SK-N-MC (cell line): ENCODE measurements at regions not wholly inside any gene's neighbourhood (a gene's known extent, or its start where the extent isn't known, plus 50 kb on each side); places are given as distances from the start of the nearest gene placed in this dataset.

Source experiments
- DNase-seq: peaks from one replicate; pipeline ENCODE4 v3.0.0-alpha.2; 2011; ENCODE audit warnings: low read depth, low spot score
- H3K27ac ChIP-seq: fragments of 200-600 bp; sonication (generic); 2 replicates; pipeline ENCODE4 v1.5.1; 2016; ENCODE audit warnings: mixed run types
- H3K36me3 ChIP-seq: fragments of 200-600 bp; sonication (generic); 2 replicates; pipeline ENCODE4 v1.6.1; 2017; ENCODE audit warnings: antibody characterized with exemption, low read length, mixed read lengths; ENCODE audit not compliant: insufficient read depth
- H3K4me3 ChIP-seq: fragments of 200-600 bp; sonication (generic); 2 replicates; pipeline ENCODE4 v1.5.1; 2016
- H3K9ac ChIP-seq: fragments of 200-600 bp; sonication (generic); 2 replicates; pipeline ENCODE4 v1.8.0; 2017; ENCODE audit warnings: mixed run types, mixed read lengths; ENCODE audit not compliant: insufficient read length
- H3K9me3 ChIP-seq: fragments of 200-600 bp; sonication (generic); 2 replicates; pipeline ENCODE4 v1.6.1; 2017; ENCODE audit warnings: low read depth, mild to moderate bottlenecking, antibody characterized with exemption, low read length, moderate library complexity, mixed read lengths
- EZH2 ChIP-seq: fragments of 200-600 bp; sonication (generic); IDR thresholded peaks from one replicate; pipeline ENCODE4 v1.6.1; 2017; ENCODE audit warnings: antibody characterized with exemption
- FOXP2 ChIP-seq: optimal IDR thresholded peaks from 2 replicates; pipeline ENCODE3; 2011; ENCODE audit warnings: mild to moderate bottlenecking, moderate library complexity; ENCODE audit not compliant: insufficient read depth; ENCODE audit errors: extremely low read length, control extremely low read depth
- POLR2AphosphoS5 ChIP-seq: IDR thresholded peaks from 2 replicates; pipeline ENCODE4 v1.6.1; 2012; ENCODE audit warnings: mild to moderate bottlenecking, low read depth, low read length, borderline replicate concordance

- no peak for TF ChIP-seq EZH2
- no peak for TF ChIP-seq FOXP2
- TF ChIP-seq POLR2AphosphoS5, result no peak
- Histone ChIP-seq H3K9ac (no peak overlapping the region), H3K27ac (no peak overlapping the region), H3K36me3 (no peaks in the 10 kb centered on the region), H3K4me3 (no peak overlapping the region), H3K9me3 (no peaks in the 10 kb centered on the region)
- DNase-seq, result no peak
Observed at GRCh38 chr3:180496995-180497394, 105.0 kb upstream of the TTC14 start.

- Histone ChIP-seq H3K4me3 (no peak overlapping the region), H3K9me3 (no peaks in the 10 kb centered on the region), H3K9ac (no peak overlapping the region), H3K36me3 (no peaks in the 10 kb centered on the region), H3K27ac (no peak overlapping the region)
- TF ChIP-seq POLR2AphosphoS5 (no peak), FOXP2 (no peak), EZH2 (no peak)
- no peak for DNase-seq
Observed at GRCh38 chr3:180516368-180516767, 85.6 kb upstream of the TTC14 start.

- DNase-seq, result no peak
- Histone ChIP-seq H3K4me3 (no peak overlapping the region), H3K36me3 (no peaks in the 10 kb centered on the region), H3K27ac (no peak overlapping the region), H3K9ac (no peak overlapping the region), H3K9me3 (no peaks in the 10 kb centered on the region)
- TF ChIP-seq POLR2AphosphoS5, result no peak
- TF ChIP-seq FOXP2, result no peak
- no peak for TF ChIP-seq EZH2
Observed at GRCh38 chr3:180523040-180523439, 78.9 kb upstream of the TTC14 start.

GRCh38 chr3:180528843-180529242, 73.1 kb upstream of the TTC14 start:
- TF ChIP-seq POLR2AphosphoS5 (no peak), FOXP2 (no peak), EZH2 (no peak)
- H3K9me3 ChIP-seq, result no peaks in the 10 kb centered on the region
- no peak overlapping the region for H3K4me3 ChIP-seq
- no peaks in the 10 kb centered on the region for H3K36me3 ChIP-seq
- H3K9ac ChIP-seq, result no peak overlapping the region
- DNase-seq, result no peak
- no peak overlapping the region for H3K27ac ChIP-seq

- no peak for DNase-seq
- TF ChIP-seq POLR2AphosphoS5 (no peak), FOXP2 (no peak), EZH2 (no peak)
- Histone ChIP-seq H3K27ac (no peak overlapping the region), H3K4me3 (no peak overlapping the region), H3K9me3 (no peaks in the 10 kb centered on the region), H3K36me3 (no peaks in the 10 kb centered on the region), H3K9ac (no peak overlapping the region)
Observed at GRCh38 chr3:180529778-180530177, 72.2 kb upstream of the TTC14 start.

- H3K4me3 ChIP-seq, result no peak overlapping the region
- no peak overlapping the region for H3K9ac ChIP-seq
- no peak overlapping the region for H3K27ac ChIP-seq
- no peaks in the 10 kb centered on the region for H3K36me3 ChIP-seq
- no peaks in the 10 kb centered on the region for H3K9me3 ChIP-seq
- no peak for TF ChIP-seq POLR2AphosphoS5
- TF ChIP-seq EZH2, result no peak
- TF ChIP-seq FOXP2, result no peak
- no peak for DNase-seq
Observed at GRCh38 chr3:180530276-180530675, 71.7 kb upstream of the TTC14 start.

- TF ChIP-seq POLR2AphosphoS5, result no peak
- no peak for TF ChIP-seq FOXP2
- no peak for TF ChIP-seq EZH2
- Histone ChIP-seq H3K27ac (no peak overlapping the region), H3K9ac (no peak overlapping the region), H3K36me3 (no peaks in the 10 kb centered on the region), H3K9me3 (no peaks in the 10 kb centered on the region), H3K4me3 (no peak overlapping the region)
- no peak for DNase-seq
Observed at GRCh38 chr3:180531303-180532278, 70.4 kb upstream of the TTC14 start.

- H3K9ac ChIP-seq, result no peak overlapping the region
- no peak overlapping the region for H3K4me3 ChIP-seq
- H3K27ac ChIP-seq, result no peak overlapping the region
- DNase-seq, result no peak
- no peaks in the 10 kb centered on the region for H3K36me3 ChIP-seq
- H3K9me3 ChIP-seq, result no peaks in the 10 kb centered on the region
- TF ChIP-seq EZH2, result no peak
Observed at GRCh38 chr3:180534828-180535227, 67.1 kb upstream of the TTC14 start.

- no peak overlapping the region for H3K9ac ChIP-seq
- H3K9me3 ChIP-seq, result no peaks in the 10 kb centered on the region
- TF ChIP-seq POLR2AphosphoS5 (no peak), FOXP2 (no peak), EZH2 (no peak)
- DNase-seq, result no peak
- no peak overlapping the region for H3K4me3 ChIP-seq
- H3K36me3 ChIP-seq, result no peaks in the 10 kb centered on the region
- H3K27ac ChIP-seq, result no peak overlapping the region
Observed at GRCh38 chr3:180538493-180538892, 63.5 kb upstream of the TTC14 start.
